Esophagus squamous epithelium (tissue), 5 donors: ENCODE measurements at regions not wholly inside any gene's neighbourhood (a gene's known extent, or its start where the extent isn't known, plus 50 kb on each side); places are given as distances from the start of the nearest gene placed in this dataset.

Source experiments
- DNase-seq: peaks from one replicate; lab custom pipeline; 2025; lab: John Stamatoyannopoulos, UW
- H3K27ac ChIP-seq, 4 donors: fragments of 200-600 bp; sonication (generic); one replicate each; pipeline ENCODE4 v1.5.1; 2016 to 2019; ENCODE audit warnings: mild to moderate bottlenecking in 1 of 4
- H3K27me3 ChIP-seq, 4 donors: fragments of 200-600 bp; sonication (generic); 1 replicate in 3 of 4; 2 replicates in 1 of 4; pipeline versions ENCODE4 v1.5.1 to v1.6.0; 2017 to 2021; ENCODE audit warnings: antibody characterized with exemption in 1 of 4
- H3K36me3 ChIP-seq, 3 donors: fragments of 200-600 bp; sonication (generic); one replicate each; pipeline ENCODE4 v1.5.1; 2016 to 2019
- H3K4me1 ChIP-seq, 3 donors: fragments of 200-600 bp; sonication (generic); one replicate each; pipeline ENCODE4 v1.5.1; 2017 to 2019
- H3K4me3 ChIP-seq, 4 donors: fragments of 200-600 bp; sonication (generic); 1 replicate in 3 of 4; 2 replicates in 1 of 4; pipeline ENCODE4 v1.5.1; 2016 to 2019; ENCODE audit warnings: mild to moderate bottlenecking in 2 of 4, moderate library complexity in 1 of 4
- H3K9me3 ChIP-seq, 3 donors: fragments of 200-600 bp; sonication (generic); one replicate each; pipeline ENCODE4 v1.5.1; 2016 to 2019
- POLR2A ChIP-seq, 4 donors: fragments of 450-650 bp; IDR thresholded peaks; one replicate each; pipeline ENCODE4 v1.6.1; 2017; ENCODE audit warnings: antibody characterized with exemption in 4 of 4, mild to moderate bottlenecking in 4 of 4, moderate library complexity in 3 of 4
- WGBS, 2 donors: methylation state at CpG; one replicate each; pipeline ENCODE4 v1.1.5; 2018; 5-methylcytosine and 5-hydroxymethylcytosine counted together
- intact Hi-C: fragments of 100-400 bp; cut with DNase I; formaldehyde crosslinking; loops from one replicate; pipeline ENCODE4 v1.15.0; 2022
- TF ChIP-seq, protein P1 (sequence below), 6 experiments: fragments of 450-650 bp in 4 of 6; fragments of 200-600 bp in 2 of 6; sonication (generic) in 2 of 6; IDR thresholded peaks; one replicate each; pipeline ENCODE4 v1.5.1; 2016 to 2019; ENCODE audit warnings: antibody characterized with exemption in 6 of 6, mild to moderate bottlenecking in 4 of 6, moderate library complexity in 4 of 6
- donor health status: DM: yes; HTN: yes; CAD: no.

DNA sequence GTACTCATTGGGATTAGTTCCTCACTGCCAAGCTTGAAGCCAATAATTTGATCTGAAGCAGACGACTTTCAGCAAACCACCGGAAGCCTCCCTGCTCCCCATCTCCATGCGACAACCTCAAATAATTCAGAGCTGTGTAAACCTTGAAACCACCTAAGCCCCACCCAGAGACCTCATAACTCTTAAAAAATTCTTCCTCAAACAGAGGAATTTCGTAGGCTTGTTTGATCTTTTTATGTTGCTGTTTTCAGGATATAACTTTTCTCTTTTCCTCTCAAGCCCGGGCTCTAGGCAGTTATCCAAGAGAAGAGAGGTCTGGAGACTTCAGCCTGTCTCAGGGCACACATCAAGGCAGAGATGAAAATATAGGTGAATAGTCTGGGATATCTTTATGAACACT is 311.6 kb downstream of the KCNRG start:
- no peaks in the 10 kb centered on the region for H3K36me3 ChIP-seq
- 32 to 57% methylated on average over 5 of the region's 5 CpGs for WGBS, 2 donors
- intact Hi-C loops: no loop called here
- DNase-seq: no peak
- H3K27me3 ChIP-seq: peaks cover 0 to 9% (median 0%) of the 10 kb centered on the region in 4 donors
- H3K9me3 ChIP-seq: no peaks in the 10 kb centered on the region
- TF ChIP-seq, protein P1, sequence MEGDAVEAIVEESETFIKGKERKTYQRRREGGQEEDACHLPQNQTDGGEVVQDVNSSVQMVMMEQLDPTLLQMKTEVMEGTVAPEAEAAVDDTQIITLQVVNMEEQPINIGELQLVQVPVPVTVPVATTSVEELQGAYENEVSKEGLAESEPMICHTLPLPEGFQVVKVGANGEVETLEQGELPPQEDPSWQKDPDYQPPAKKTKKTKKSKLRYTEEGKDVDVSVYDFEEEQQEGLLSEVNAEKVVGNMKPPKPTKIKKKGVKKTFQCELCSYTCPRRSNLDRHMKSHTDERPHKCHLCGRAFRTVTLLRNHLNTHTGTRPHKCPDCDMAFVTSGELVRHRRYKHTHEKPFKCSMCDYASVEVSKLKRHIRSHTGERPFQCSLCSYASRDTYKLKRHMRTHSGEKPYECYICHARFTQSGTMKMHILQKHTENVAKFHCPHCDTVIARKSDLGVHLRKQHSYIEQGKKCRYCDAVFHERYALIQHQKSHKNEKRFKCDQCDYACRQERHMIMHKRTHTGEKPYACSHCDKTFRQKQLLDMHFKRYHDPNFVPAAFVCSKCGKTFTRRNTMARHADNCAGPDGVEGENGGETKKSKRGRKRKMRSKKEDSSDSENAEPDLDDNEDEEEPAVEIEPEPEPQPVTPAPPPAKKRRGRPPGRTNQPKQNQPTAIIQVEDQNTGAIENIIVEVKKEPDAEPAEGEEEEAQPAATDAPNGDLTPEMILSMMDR (IDR thresholded peaks at IDR 0.05): no peak
- no peak for TF ChIP-seq POLR2A (IDR thresholded peaks at IDR 0.05)
- no peak overlapping the region for H3K27ac ChIP-seq
- H3K4me1 ChIP-seq: no peaks in the 10 kb centered on the region
- H3K4me3 ChIP-seq: no peak overlapping the region

DNA sequence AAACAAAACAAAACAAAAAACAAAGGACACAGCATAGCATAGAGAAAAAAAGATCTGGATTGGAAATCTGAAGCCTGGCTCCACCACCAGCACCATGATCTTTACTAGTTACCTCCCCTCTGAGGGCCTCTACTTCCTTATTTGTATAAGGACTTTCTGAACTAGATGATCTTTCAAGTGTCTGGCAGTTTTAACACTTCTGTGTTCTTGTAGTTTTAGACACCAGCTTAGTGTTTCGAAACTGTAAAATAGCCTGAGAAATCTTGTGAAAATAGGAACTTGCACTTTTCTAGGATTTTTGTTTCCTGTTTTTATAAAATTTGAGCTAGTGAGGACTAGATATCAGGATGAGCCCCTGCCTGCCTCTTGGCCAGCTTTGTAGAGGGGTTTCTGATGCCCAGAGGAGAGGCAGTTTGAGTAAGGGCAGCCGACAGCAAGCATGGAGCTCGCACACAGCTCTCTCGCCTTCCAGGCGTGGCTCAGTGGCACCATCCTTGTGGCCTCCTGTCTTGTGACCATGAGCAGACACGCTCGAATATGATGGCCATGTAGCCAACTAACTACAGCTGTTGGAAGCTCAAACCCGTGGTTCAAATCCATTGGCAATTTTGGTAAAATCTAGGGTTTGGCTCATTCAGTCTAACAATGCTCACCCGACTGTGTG is 319.0 kb downstream of the KCNRG start:
- 86 to 88% methylated on average over 7 to 9 of the region's 9 CpGs for WGBS, 2 donors
- no peak for DNase-seq
- peak overlapping the region in 1 of 4 donors; percentile 21 for H3K27ac ChIP-seq

DNA sequence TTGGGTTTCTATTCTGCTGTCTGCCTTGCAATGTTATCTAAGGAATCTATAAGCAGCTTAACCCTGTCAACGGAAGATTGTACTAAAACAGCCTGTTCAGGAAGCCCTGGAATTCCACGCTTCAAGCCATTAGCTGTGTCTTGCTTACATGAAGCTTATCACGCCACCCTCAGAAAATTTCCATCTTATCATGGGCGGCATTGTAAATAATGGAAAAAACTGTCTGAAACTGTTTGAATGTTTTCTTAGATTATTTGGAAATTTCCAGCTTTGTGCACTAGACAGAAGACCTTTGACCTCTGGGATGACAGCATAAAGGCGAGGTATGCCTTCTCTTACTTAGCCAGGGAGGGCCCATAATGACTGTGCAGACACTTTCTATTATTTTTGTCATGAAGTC is 319.7 kb downstream of the KCNRG start:
- WGBS, 2 donors: 81 to 88% methylated on average over 5 of the region's 5 CpGs
- no peak overlapping the region for H3K4me3 ChIP-seq
- no peak for DNase-seq
- H3K27ac ChIP-seq: no peak overlapping the region
- TF ChIP-seq POLR2A (IDR thresholded peaks at IDR 0.05): no peak
- TF ChIP-seq, protein P1 (IDR thresholded peaks at IDR 0.05): no peak
- no peaks in the 10 kb centered on the region for H3K27me3 ChIP-seq
- no peaks in the 10 kb centered on the region for H3K4me1 ChIP-seq
- intact Hi-C loops: no loop called here
- H3K36me3 ChIP-seq: no peaks in the 10 kb centered on the region
- no peaks in the 10 kb centered on the region for H3K9me3 ChIP-seq

More for the DNA sequence above, 319.0 kb downstream of the KCNRG start:
- TF ChIP-seq, protein P1 (IDR thresholded peaks at IDR 0.05): no peak
- TF ChIP-seq POLR2A (IDR thresholded peaks at IDR 0.05): no peak
- Histone ChIP-seq H3K4me1 (no peaks in the 10 kb centered on the region), H3K4me3 (no peak overlapping the region), H3K27me3 (no peaks in the 10 kb centered on the region), H3K9me3 (no peaks in the 10 kb centered on the region), H3K36me3 (no peaks in the 10 kb centered on the region)
- intact Hi-C loops: no loop called here

DNA sequence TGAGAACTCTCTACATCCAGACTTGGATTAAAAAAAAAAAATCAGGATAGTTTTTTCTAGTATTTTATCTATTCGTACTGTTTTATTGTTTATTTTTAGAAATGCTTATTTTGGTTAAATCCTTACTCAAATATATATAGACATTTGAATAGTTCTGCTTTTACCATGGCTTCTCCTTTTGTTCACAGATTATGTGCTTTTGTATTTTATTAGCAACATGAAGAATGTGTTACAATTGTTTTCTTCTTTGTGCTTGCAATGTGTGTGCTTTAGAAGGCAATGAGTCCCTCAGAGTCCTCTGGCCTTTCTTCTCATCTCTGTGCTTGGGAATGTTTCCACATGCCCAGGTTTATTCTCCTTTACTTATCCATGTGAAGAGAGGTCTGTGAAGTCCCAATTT is 324.0 kb downstream of the KCNRG start:
- H3K9me3 ChIP-seq: no peaks in the 10 kb centered on the region
- no peak overlapping the region for H3K27ac ChIP-seq
- WGBS, 2 donors: 70 to 82% methylated on average over 1 of the region's 1 CpG
- H3K36me3 ChIP-seq: no peaks in the 10 kb centered on the region
- intact Hi-C loops: no loop called here
- H3K27me3 ChIP-seq: no peaks in the 10 kb centered on the region
- DNase-seq: no peak
- TF ChIP-seq, protein P1 (IDR thresholded peaks at IDR 0.05): no peak
- no peak for TF ChIP-seq POLR2A (IDR thresholded peaks at IDR 0.05)
- H3K4me3 ChIP-seq: no peak overlapping the region
- H3K4me1 ChIP-seq: no peaks in the 10 kb centered on the region

DNA sequence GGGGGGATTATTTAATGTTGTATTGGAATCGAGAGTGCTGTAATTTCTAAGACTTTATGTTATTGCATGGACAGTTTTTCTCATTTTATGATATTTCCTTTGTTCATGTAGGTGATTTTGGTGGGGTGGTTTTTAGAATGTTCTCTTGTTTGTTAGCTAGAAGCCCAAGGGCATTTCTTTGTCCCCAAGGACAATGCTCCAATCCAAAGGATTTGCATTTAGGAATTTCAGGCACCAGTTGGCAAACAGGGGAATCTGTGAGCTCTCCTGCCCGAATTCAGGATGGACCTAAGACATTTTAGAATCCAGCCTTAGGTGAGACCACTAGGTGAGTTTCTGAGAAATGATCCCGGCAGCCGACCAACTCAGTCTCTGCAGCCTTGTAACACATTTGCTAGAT is 324.9 kb downstream of the KCNRG start:
- Histone ChIP-seq H3K27me3 (no peaks in the 10 kb centered on the region), H3K36me3 (no peaks in the 10 kb centered on the region), H3K9me3 (no peaks in the 10 kb centered on the region), H3K27ac (no peak overlapping the region), H3K4me3 (no peak overlapping the region), H3K4me1 (no peaks in the 10 kb centered on the region)
- TF ChIP-seq POLR2A (IDR thresholded peaks at IDR 0.05): no peak
- TF ChIP-seq, protein P1 (IDR thresholded peaks at IDR 0.05): no peak
- DNase-seq: no peak
- whole genome bisulfite sequencing, 2 donors: 55 to 88% methylated on average over 4 of the region's 4 CpGs
- intact Hi-C loops: no loop called here
